Uterus (tissue), 2 donors: ENCODE measurements at regions not wholly inside any gene's neighbourhood (a gene's known extent, or its start where the extent isn't known, plus 50 kb on each side); places are given as distances from the start of the nearest gene placed in this dataset.

Experiments
- CTCF ChIP-seq, 4 experiments: fragments of 200-600 bp in 2 of 4; fragments of 450-650 bp in 2 of 4; sonication (generic) in 2 of 4; IDR thresholded peaks; one replicate each; pipeline ENCODE4 v1.5.1; 2016 to 2019; ENCODE audit warnings: antibody characterized with exemption in 4 of 4, mild to moderate bottlenecking in 2 of 4, moderate library complexity in 1 of 4
- POLR2A ChIP-seq, 2 donors: fragments of 450-650 bp; IDR thresholded peaks; one replicate each; pipeline ENCODE4 v1.6.1; 2016; ENCODE audit warnings: antibody characterized with exemption in 2 of 2, mild to moderate bottlenecking in 1 of 2, moderate library complexity in 1 of 2

DNA sequence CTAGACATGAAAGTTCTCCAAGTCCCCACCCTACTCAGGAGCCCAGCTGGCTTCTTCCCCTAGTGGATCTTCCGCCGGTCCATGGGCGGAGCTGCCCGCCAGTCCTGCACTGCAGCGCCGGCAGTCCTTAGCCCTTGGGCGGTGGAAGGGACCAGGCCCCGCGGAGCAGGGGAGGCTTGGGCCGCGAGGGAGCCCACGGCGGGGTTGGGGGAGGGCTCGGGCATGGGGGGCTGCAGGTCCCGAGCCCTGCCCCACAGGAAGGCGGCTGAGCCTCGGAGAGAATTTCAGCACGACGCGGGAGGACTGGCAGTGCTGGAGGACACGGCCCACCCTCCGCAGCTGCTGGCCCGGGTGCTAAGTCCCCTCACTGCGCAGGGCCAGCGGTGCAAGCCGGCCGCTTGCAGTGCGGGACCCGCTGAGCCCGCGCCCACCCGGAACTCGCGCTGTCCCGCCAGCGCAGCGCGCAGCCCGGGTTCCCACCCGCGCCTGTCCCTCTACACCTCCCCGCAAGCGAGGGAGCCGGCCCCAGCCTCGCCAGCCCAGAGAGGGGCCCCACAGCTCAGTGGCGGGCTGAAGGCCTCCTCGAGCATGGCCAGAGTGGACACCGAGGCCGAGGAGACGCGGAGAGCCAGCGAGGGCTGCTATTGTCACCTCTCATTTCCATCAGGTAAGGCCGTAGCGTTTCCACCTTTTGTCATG, 1398.6 kb downstream of the MRPL39 start:
- TF ChIP-seq CTCF (IDR thresholded peaks at IDR 0.05) (no peak), POLR2A (IDR thresholded peaks at IDR 0.05) (no peak)
